Smooth muscle cell of the brain vasculature (primary cell): ENCODE measurements at regions not wholly inside any gene's neighbourhood (a gene's known extent, or its start where the extent isn't known, plus 50 kb on each side); places are given as distances from the start of the nearest gene placed in this dataset.
A peak's percentile ranks its signal among the peaks of the same experiment; 100 is the strongest.

Experiments used
- DNase-seq: peaks from one replicate; pipeline ENCODE4 v3.0.0-alpha.2; 2012; ENCODE audit warnings: low read depth, low spot score

DNA sequence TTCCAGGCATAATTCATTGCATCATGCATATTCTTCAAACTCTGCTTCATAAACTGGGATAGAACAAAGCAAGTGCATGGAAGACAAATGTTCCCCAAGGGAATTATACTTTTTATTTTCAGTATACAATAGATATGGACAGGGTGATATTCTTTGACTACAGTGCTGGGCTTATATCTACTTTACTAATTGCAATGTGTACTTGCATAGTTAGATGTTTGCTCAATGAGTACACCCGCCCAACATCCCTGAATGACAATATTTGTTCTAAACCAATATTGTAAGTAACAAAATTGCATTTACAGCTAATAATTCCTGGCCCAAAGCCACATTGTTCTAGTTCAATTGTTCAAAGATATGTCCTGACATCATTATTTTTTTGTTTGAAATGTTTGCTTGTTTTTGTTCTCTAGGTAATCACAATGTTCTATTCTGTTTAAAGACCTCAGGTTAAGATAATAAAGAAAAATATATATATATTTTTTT is 171.4 kb downstream of the PTN start:
- DNase-seq: no peak

- DNase-seq: peak; percentile 85
These were observed 174.2 kb downstream of the PTN start for GRCh38 chr7:137169282-137169698.

- DNase-seq: no peak
These were observed 175.9 kb downstream of the PTN start for GRCh38 chr7:137167609-137168008.

- no peak for DNase-seq
These were observed 177.2 kb downstream of the PTN start for GRCh38 chr7:137166363-137166762.

DNA sequence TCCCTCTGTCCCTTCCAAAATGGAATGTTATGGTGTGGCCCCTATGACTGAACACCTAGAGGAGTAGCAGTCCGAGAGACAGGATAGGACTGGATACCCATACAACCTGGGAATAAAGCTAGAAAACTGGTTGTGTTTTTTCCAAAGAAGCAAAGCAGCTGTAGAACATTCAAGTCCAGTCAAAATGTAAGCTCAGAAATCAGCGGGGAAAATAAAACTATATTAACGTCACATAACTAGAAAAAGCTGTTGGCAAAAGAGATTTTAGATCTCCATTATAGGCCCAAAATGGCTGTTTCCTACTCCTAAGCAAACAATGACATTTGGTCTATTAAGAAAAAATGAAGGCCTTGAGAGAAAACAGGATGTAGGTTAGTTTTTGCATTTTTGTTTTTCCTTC is 177.7 kb downstream of the PTN start:
- DNase-seq: no peak

DNA sequence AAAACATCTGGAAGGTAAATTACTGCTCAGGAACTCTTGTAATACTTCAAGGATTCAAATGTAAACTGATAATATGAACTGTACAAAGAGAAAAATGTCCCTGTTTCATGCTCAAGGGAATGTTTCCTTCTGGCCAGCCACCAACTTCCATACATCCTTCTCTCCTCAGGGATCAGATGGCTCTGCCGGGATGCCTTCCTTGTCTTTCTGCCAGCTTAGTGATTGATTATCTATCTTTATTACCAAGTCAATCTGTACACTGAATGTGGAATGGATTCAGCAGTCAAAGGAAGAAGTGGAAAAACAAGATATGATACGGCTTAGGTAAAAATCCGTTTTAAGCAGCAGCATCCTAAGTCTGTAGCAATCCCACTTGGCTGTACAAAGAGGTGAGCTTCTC is 178.3 kb downstream of the PTN start:
- DNase-seq: no peak

DNA sequence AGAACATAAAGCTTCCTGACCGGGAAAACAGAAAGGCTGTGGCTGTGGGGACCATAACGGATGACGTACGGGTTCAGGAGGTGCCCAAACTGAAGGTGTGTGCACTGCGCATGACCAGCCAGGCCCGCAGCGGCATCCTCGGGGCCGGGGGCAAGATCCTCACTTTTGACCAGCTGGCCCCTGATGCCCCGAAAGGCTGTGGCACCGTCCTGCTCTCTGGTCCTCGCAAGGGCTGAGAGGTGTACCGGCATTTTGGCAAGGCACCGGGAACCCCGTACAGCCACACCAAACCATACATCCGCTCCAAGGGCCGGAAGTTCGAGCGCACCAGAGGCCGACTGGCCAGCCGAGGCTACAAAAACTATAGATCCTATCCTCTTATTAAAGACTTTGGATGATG is 179.3 kb downstream of the PTN start:
- no peak for DNase-seq

DNA sequence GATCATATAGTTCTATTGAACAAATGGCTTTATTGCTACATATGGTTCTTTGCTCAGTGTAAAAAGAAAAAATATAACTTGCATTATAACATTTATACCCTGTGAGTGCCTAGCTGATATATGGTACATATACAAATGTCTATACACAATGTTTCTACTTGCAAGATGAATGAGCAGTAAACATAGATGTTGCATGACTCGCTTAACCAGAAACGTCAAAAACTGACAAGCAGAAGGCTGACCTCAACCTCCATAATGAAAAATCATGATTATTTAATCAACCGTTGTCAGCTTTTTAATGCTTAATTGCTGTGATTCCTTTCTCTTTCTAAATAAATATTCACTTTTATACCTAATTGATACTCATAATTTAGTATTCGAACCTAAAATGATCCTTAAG is 183.3 kb downstream of the PTN start:
- DNase-seq: no peak

- no peak for DNase-seq
These were observed 186.3 kb downstream of the PTN start for GRCh38 chr7:137157256-137157655.

- DNase-seq: no peak
These were observed 191.9 kb downstream of the PTN start for GRCh38 chr7:137151690-137152052.

DNA sequence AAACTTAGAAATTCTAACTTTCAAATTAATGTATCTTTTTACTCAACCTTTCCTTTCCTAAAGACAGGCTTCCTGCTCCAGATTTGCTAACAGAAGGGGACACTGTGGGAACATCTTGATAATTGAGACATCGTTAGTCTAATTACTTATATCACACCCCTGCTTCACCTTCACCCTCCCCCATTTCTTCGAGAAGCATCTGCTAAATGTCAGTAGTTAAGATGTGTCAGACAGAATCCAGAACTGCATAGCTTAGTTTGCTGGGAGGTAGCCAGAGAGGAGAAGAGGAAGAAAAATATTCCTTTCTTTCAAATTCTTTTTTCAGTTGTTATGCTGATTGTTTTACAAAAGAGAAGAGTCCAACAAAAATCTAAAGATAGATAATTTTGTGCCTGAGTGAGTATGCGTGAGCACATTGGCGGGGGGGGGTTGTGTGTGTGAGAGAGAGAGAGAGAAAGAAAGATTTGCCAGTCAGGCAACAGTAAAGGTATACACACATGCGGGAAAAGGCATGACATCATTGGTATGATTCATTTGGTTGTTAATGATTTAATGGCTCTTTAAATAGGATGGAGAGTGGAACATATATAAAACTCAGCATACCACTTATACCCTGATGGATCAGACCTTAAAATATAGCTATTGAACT is 192.4 kb downstream of the PTN start:
- DNase-seq: no peak

- DNase-seq: no peak
These were observed 196.2 kb downstream of the PTN start for GRCh38 chr7:137147338-137147720.

DNA sequence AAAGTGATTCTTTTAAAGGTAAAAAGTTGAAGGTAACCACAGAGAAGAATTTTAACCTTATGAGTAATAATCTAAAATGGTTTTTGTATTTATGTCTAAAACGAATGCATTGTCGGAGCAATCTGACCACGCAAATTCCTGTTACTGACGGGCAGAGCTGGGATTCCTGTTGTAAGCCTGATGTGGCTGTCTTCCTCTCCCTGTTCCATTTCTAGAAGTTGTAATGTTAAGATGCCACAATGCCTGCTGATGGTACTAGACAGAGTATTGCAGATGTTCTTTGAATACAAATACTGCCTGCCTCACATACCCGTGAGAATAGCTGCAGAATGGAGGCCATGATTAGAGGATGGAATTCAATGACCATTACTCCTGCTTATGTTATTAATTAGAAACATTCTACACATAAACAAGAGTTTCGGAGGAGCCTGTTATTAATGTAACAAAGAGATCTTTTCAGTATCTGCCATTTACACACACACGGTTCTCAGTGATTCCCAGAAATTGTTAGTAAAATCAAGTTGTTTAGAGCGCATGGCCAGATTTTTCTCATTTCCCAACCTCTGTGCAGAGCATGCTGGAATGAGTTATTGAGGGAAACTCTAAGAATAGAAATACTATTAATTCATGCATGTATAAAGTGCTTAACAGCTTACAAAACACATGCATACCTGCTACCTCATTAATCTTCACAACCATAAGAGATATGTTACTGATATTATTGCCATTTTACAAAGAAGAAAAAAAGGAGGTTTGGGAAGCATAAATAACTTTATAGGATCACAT is 196.8 kb downstream of the PTN start:
- no peak for DNase-seq

DNA sequence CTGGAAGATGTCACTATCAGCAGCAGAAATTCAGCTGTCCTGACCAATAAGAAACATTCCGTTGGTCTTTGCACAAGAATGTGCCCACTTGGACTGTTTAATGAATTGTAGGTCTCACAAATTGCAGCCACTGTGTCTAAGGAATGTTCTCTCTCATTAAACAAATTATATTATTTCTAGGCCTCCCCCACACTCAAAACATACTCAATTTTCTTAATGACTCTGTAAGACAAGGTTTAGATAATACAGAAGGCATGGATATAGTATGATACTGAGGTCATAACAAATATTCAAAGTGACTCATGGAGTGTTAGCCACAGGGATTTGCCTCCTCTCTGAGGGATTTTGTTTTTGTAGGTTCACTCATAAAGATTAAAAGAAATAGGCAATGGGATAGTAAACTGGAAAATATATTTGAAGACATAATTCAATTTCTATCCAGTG is 197.5 kb downstream of the PTN start:
- DNase-seq: peak; percentile 35

- no peak for DNase-seq
These were observed 201.2 kb downstream of the PTN start for GRCh38 chr7:137142376-137142775.

DNA sequence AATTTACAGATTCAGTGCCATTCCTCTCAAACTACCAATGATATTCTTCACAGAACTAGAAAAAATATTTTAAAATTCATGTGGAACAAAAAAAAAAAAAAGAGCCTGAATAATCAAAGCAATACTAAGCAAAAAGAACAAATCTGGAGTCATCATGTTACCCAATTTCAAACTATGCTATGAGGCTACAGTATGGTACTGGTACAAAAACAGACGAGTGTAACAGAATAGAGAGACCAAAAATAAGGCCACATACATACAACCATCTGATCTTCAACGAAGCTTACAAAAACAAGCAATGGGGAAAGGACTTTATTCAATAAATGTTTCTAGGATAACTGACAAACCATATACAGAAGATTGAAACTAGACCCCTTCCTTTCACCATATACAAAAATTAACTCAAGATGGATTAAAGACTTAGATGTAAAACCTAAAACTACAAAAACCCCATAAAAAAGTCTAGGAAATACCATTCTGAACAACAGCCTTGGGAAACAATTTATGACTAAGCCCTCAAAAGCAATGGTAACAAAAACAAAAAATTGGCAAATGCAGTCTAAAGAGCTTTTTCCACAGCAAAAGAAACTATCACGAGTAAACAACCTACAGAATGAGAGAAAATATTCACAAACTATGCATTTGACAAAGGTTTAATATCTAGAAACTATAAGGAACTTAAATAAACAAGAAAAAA is 207.7 kb downstream of the PTN start:
- no peak for DNase-seq

DNA sequence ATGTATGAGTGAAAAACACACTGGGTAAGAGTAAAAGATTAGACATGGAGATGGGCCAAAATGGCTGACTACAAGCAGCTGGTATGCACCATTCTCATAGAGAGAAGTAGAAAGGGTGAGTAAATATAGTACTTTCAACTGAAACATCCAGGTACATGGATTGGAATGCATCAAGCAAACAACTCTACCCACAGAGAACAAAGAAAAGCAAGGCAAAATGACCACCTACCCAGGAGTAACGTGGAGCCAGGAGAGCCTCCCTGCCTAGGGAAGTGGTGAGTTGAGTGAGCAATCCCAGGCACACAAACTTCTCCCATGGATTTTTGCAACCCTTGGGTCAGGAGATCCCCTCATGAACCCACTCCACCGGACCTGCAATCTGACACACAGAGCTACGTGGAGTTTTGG is 212.8 kb downstream of the PTN start:
- DNase-seq: no peak

GRCh38 chr7:137129025-137129424 is 214.5 kb downstream of the PTN start:
- no peak for DNase-seq

DNA sequence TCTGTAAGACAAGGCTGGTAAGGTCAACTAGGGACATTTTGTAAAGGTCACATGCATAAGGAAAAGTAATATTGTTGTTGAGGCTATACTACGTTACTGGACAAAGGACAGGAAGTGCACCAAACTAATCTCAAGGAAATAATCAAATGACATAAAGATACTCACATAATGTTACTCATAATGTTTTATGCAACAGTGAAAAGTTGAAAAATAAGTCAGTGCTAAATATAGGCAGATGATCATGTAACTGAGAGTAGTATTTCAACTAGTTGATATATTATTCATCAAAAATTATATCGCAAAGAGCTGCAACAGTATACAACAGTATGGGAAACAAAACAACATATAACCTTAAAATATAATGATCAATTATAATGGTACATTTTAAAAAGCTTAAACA is 215.7 kb downstream of the PTN start:
- no peak for DNase-seq

- no peak for DNase-seq
These were observed 216.5 kb downstream of the PTN start for GRCh38 chr7:137127058-137127457.

GRCh38 chr7:137122145-137122544 is 221.4 kb downstream of the PTN start:
- no peak for DNase-seq

- DNase-seq: no peak
These were observed 222.8 kb downstream of the PTN start for GRCh38 chr7:137120690-137121089.

- no peak for DNase-seq
These were observed 233.0 kb downstream of the PTN start for GRCh38 chr7:137110535-137110934.
